Activated naive CD8-positive, alpha-beta T cell treated with anti-CD3 and anti-CD28 coated beads, Interleukin-2, amount 10 ng/mL, durations not matched to agents 7 days and 5 days (primary cell): ENCODE measurements at regions not wholly inside any gene's neighbourhood (a gene's known extent, or its start where the extent isn't known, plus 50 kb on each side); places are given as distances from the start of the nearest gene placed in this dataset.

ENCODE experiments used
- ATAC-seq: fragments of 150-1000 bp; cut with Tn5 transposase; one replicate; pipeline ENCODE4 v1.10.0; 2021; ENCODE audit warnings: low read depth, moderate library complexity
- POLR2A ChIA-PET: fragments of 350-600 bp; sonication (Branson Sonifier 250); formaldehyde crosslinking; loops from one replicate; lab custom pipeline; 2021; ENCODE audit warnings: antibody characterized with exemption; lab: Charles Lee
- DNase-seq: peaks from one replicate; pipeline ENCODE4 v3.0.0; 2021
- H3K27ac Mint-ChIP-seq: one replicate; pipeline ENCODE4 v1.8.0; 2022; ENCODE audit warnings: mild to moderate bottlenecking, mixed read lengths
- H3K27me3 Mint-ChIP-seq: one replicate; pipeline ENCODE4 v1.8.0; 2022; ENCODE audit warnings: mild to moderate bottlenecking, moderate library complexity, mixed read lengths
- H3K36me3 Mint-ChIP-seq: one replicate; pipeline ENCODE4 v1.8.0; 2021; ENCODE audit warnings: mild to moderate bottlenecking, mixed read lengths
- H3K4me1 Mint-ChIP-seq: one replicate; pipeline ENCODE4 v1.8.0; 2021; ENCODE audit warnings: mixed read lengths
- H3K4me3 Mint-ChIP-seq: one replicate; pipeline ENCODE4 v1.8.0; 2022; ENCODE audit warnings: mild to moderate bottlenecking, moderate library complexity, mixed read lengths
- H3K9me3 Mint-ChIP-seq: one replicate; pipeline ENCODE4 v1.8.0; 2021; ENCODE audit warnings: mixed read lengths

- POLR2A ChIA-PET, result no interaction called here
- no peak for DNase-seq
- Mint-ChIP-seq H3K9me3 (peaks cover 9% of the 10 kb centered on the region), H3K27ac (peak overlapping the region; percentile 30), H3K4me3 (peak overlapping the region; percentile 60), H3K36me3 (peaks cover 4% of the 10 kb centered on the region), H3K27me3 (peaks cover 8% of the 10 kb centered on the region), H3K4me1 (peaks cover 28% of the 10 kb centered on the region)
- ATAC-seq, result peak; percentile 81
Measured at GRCh38 chr2:15006667-15007066, 374.1 kb downstream of the LRATD1 start.

GRCh38 chr2:15009681-15010080 is 377.2 kb downstream of the LRATD1 start:
- Mint-ChIP-seq H3K4me1 (peaks cover 28% of the 10 kb centered on the region), H3K36me3 (peaks cover 14% of the 10 kb centered on the region), H3K9me3 (peaks cover 16% of the 10 kb centered on the region), H3K27ac (no peak overlapping the region), H3K27me3 (peaks cover 7% of the 10 kb centered on the region), H3K4me3 (no peak overlapping the region)
- POLR2A ChIA-PET, result no interaction called here
- ATAC-seq (no peak), DNase-seq (no peak)

- Mint-ChIP-seq H3K4me1 (peaks cover 28% of the 10 kb centered on the region), H3K27me3 (peaks cover 8% of the 10 kb centered on the region), H3K36me3 (peaks cover 14% of the 10 kb centered on the region), H3K4me3 (no peak overlapping the region), H3K9me3 (peaks cover 16% of the 10 kb centered on the region), H3K27ac (no peak overlapping the region)
- no peak for DNase-seq
- POLR2A ChIA-PET, result no interaction called here
- peak; percentile 73 for ATAC-seq
Measured at GRCh38 chr2:15010346-15010745, 377.8 kb downstream of the LRATD1 start.

- Mint-ChIP-seq H3K36me3 (peaks cover 1% of the 10 kb centered on the region), H3K4me3 (no peak overlapping the region), H3K9me3 (no peaks in the 10 kb centered on the region), H3K27me3 (peaks cover 28% of the 10 kb centered on the region), H3K27ac (no peak overlapping the region), H3K4me1 (no peaks in the 10 kb centered on the region)
- DNase-seq (no peak), ATAC-seq (no peak)
- POLR2A ChIA-PET, result no interaction called here
Measured at GRCh38 chr2:15018814-15019213, 386.3 kb downstream of the LRATD1 start.

- H3K4me1 Mint-ChIP-seq, result no peaks in the 10 kb centered on the region
- H3K4me3 Mint-ChIP-seq, result no peak overlapping the region
- POLR2A ChIA-PET, result no interaction called here
- ATAC-seq, result no peak
- no peak overlapping the region for H3K27ac Mint-ChIP-seq
- H3K36me3 Mint-ChIP-seq, result no peaks in the 10 kb centered on the region
- H3K27me3 Mint-ChIP-seq, result peaks cover 26% of the 10 kb centered on the region
- no peak for DNase-seq
- H3K9me3 Mint-ChIP-seq, result no peaks in the 10 kb centered on the region
Measured at GRCh38 chr2:15023221-15023620, 390.7 kb downstream of the LRATD1 start.

GRCh38 chr2:15028406-15028805 is 395.9 kb downstream of the LRATD1 start:
- H3K36me3 Mint-ChIP-seq, result no peaks in the 10 kb centered on the region
- POLR2A ChIA-PET, result no interaction called here
- no peak for DNase-seq

GRCh38 chr2:15031745-15032240 is 399.3 kb downstream of the LRATD1 start:
- Mint-ChIP-seq H3K4me1 (no peaks in the 10 kb centered on the region), H3K27ac (no peak overlapping the region), H3K9me3 (peaks cover 3% of the 10 kb centered on the region), H3K4me3 (no peak overlapping the region), H3K27me3 (peaks cover 29% of the 10 kb centered on the region), H3K36me3 (no peaks in the 10 kb centered on the region)
- ATAC-seq, result no peak
- POLR2A ChIA-PET, result no interaction called here
- DNase-seq, result no peak

More at GRCh38 chr2:15028406-15028805, 395.9 kb downstream of the LRATD1 start:
- ATAC-seq, result no peak
- H3K27ac Mint-ChIP-seq, result no peak overlapping the region
- H3K4me3 Mint-ChIP-seq, result no peak overlapping the region
- no peaks in the 10 kb centered on the region for H3K9me3 Mint-ChIP-seq
- H3K4me1 Mint-ChIP-seq, result no peaks in the 10 kb centered on the region
- peaks cover 34% of the 10 kb centered on the region for H3K27me3 Mint-ChIP-seq

GRCh38 chr2:15034246-15034645 is 401.7 kb downstream of the LRATD1 start:
- Mint-ChIP-seq H3K27me3 (peaks cover 16% of the 10 kb centered on the region), H3K9me3 (peaks cover 3% of the 10 kb centered on the region), H3K27ac (no peak overlapping the region), H3K36me3 (no peaks in the 10 kb centered on the region), H3K4me3 (no peak overlapping the region), H3K4me1 (no peaks in the 10 kb centered on the region)
- no peak for ATAC-seq
- DNase-seq, result no peak
- POLR2A ChIA-PET, result no interaction called here

- no peak overlapping the region for H3K4me3 Mint-ChIP-seq
- DNase-seq (no peak), ATAC-seq (no peak)
- H3K36me3 Mint-ChIP-seq, result no peaks in the 10 kb centered on the region
- H3K27ac Mint-ChIP-seq, result no peak overlapping the region
- H3K27me3 Mint-ChIP-seq, result peaks cover 14% of the 10 kb centered on the region
- POLR2A ChIA-PET, result no interaction called here
- H3K9me3 Mint-ChIP-seq, result peaks cover 3% of the 10 kb centered on the region
- H3K4me1 Mint-ChIP-seq, result no peaks in the 10 kb centered on the region
Measured at GRCh38 chr2:15034860-15035259, 402.3 kb downstream of the LRATD1 start.

GRCh38 chr2:15038366-15039364 is 406.1 kb downstream of the LRATD1 start:
- POLR2A ChIA-PET, result no interaction called here
- ATAC-seq (no peak), DNase-seq (no peak)
- Mint-ChIP-seq H3K4me3 (no peak overlapping the region), H3K4me1 (no peaks in the 10 kb centered on the region), H3K36me3 (no peaks in the 10 kb centered on the region), H3K27ac (no peak overlapping the region), H3K9me3 (peaks cover 3% of the 10 kb centered on the region), H3K27me3 (peaks cover 4% of the 10 kb centered on the region)

- H3K27ac Mint-ChIP-seq, result no peak overlapping the region
- ATAC-seq (no peak), DNase-seq (no peak)
- H3K27me3 Mint-ChIP-seq, result peaks cover 6% of the 10 kb centered on the region
- no peak overlapping the region for H3K4me3 Mint-ChIP-seq
- peaks cover 1% of the 10 kb centered on the region for H3K9me3 Mint-ChIP-seq
- no peaks in the 10 kb centered on the region for H3K4me1 Mint-ChIP-seq
- POLR2A ChIA-PET, result no interaction called here
- no peaks in the 10 kb centered on the region for H3K36me3 Mint-ChIP-seq
Measured at GRCh38 chr2:15040429-15041084, 408.0 kb downstream of the LRATD1 start.

GRCh38 chr2:15041429-15041837 is 408.9 kb downstream of the LRATD1 start:
- Mint-ChIP-seq H3K27ac (no peak overlapping the region), H3K4me1 (no peaks in the 10 kb centered on the region), H3K4me3 (no peak overlapping the region), H3K27me3 (peaks cover 9% of the 10 kb centered on the region), H3K9me3 (no peaks in the 10 kb centered on the region), H3K36me3 (no peaks in the 10 kb centered on the region)
- no peak for ATAC-seq
- DNase-seq, result no peak
- POLR2A ChIA-PET, result no interaction called here

GRCh38 chr2:15042801-15043217 is 410.3 kb downstream of the LRATD1 start:
- Mint-ChIP-seq H3K4me1 (no peaks in the 10 kb centered on the region), H3K36me3 (no peaks in the 10 kb centered on the region), H3K9me3 (no peaks in the 10 kb centered on the region), H3K27ac (no peak overlapping the region), H3K4me3 (no peak overlapping the region), H3K27me3 (peaks cover 9% of the 10 kb centered on the region)
- ATAC-seq, result no peak
- POLR2A ChIA-PET, result no interaction called here
- DNase-seq, result no peak
